ENCODE measurements at regions not wholly inside any gene's neighbourhood (a gene's known extent, or its start where the extent isn't known, plus 50 kb on each side); places are given as distances from the start of the nearest gene placed in this dataset.

DNA sequence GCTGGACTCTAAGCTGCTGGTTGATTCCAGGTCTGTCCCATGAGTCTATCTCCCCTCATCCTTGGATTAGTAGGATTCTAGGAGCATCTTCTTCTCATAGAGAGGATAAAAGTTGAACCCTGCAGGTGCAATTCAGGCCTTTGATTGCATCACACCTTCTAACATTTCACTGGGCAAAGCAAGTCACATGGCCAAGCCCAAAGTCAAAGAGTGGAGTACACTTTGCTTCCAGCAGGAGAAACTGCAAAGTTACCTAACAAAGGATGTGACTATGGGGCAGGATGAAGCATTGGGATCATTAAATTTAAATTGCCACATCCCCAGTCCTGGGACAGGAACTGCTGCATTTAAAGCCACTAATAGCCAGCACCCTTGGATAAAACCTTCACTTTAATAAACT, 51.0 kb upstream of the EGFLAM start:
- DNase-seq, result no peak

DNA sequence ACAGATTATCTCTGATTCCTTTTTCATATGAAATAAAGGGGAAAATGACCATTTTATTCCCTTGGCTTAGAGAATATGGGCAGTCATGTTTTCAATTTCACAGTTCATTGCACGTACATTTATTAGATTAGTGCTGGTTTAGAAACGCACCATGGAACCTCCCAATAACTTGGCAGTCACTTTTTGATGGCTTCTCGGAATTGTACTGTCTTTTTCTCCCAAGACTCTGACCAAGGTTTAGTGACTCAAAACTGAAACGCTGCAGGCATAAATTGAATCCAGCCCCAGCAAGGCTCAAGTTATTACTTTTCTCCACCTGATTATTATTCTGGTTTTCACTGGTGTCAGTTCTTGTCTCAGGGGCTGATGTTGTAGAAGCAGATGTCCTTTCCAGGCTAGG, 55.6 kb upstream of the EGFLAM start:
- DNase-seq, result no peak

DNA sequence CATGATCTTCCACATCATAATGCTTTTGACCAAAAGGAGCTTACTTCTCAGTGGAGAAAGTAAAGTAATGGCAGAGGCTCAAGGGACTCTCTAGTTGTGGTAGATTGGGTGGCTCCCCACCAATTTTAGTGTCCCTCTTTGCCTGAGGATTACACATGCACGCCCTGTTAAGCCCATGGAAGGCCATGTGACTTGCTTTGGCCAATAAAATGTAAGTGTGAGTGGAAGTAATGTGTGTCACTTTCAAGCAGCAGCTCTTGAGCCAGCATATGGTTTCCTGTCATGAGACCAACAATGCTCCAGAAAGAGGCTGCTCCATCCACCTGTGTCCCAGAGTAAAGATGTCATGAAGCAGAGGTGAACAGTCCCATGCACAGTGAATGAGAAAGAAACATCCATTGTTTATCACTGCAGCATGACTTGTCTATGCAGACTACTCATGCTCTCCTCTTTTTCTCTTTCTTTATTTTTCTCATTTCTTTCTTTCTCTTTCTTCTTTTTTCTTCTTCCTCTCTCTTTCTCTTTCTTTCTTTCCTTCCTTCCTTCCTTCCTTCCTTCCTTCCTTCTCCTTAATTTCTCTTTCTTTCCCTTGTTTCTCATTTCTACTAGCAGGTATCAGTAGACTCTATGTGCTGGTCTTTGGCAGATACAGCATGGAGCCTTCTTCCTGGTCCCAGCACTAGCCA, 57.3 kb upstream of the EGFLAM start:
- DNase-seq, result no peak

DNA sequence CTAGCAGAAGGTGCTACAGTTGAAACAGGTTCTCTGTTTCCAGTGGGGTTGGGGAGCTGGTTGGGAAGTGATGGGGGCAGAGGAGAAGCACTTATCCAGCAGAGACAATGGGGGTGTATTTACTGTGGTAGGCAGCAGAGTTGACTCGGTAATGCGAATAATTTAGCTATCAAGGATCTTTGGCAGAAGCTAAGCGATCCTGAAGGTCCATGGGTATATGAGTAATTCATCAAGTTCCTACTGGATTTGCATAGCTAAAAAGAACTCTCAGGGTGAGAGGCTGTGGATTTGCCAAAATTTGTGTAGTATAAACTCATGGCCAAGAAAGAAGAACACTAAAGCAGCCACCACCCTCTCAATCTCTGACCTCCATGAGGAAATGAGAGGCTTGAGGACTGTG, 61.2 kb upstream of the EGFLAM start:
- DNase-seq, result no peak

DNA sequence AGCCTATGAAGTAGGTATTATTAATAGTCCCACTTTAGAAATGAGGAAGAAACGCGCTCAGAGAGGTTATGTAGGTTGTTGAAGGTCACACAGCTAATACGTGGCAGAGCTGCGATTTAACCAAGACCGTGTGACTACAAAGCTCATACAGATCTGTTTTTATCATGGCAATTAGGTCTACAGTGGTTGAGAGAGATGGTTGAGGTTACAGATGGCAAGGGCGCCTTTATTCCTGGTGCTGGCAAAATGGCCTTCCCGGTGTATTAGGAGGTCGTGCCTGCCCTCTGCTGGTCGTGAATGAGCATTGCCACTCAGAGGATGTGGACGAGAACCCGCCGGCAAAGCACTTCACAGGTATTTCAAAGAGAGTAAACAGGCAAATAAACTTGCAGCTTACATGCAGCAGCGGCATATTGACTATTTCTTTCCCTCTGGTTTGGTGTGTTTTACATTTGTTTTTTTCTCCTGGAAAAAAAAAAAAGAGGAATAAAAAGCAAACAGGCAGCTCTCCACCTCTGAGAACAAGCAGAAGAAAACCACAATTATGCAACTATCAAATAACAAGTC, 65.3 kb upstream of the EGFLAM start:
- DNase-seq, result peak; percentile 22

DNA sequence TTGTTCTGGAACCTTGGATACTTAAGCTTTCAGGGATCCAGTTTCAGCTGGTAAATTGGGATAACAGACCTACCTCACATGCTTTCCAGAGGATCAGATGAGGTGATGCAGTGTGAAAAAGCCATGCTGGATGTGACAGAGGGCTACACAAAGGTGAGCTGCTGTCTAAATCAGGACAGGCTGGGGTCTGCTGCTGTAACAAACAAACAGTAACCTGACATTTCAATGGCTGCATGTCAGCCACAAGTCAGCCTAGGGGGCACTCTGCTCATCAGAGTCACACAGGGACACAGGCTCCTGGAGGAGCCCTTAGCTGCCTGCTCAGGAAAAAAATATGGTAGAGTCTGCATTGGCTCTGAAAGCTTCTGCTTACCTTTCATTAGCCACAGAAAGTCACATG, 66.7 kb upstream of the EGFLAM start:
- DNase-seq, result no peak

DNA sequence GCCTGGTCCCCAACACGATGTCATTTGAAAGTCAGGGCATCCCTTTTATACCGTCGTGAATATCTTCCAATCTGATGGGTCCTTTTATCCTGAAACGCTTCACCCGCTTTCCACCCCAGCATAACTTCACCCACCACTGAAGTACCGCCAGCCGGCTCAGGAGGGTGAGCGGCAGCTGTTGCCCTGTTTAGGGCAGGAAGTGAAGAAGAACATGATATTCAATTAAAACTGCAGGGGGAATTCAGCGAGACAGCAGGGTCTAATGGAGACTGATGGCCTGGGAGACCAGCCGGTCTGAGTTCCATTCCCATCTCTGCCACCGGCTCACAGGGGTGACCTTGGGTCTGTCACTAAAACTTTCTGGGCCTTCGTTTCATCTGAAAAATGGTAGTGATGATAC, 68.2 kb upstream of the EGFLAM start:
- no peak for DNase-seq

DNA sequence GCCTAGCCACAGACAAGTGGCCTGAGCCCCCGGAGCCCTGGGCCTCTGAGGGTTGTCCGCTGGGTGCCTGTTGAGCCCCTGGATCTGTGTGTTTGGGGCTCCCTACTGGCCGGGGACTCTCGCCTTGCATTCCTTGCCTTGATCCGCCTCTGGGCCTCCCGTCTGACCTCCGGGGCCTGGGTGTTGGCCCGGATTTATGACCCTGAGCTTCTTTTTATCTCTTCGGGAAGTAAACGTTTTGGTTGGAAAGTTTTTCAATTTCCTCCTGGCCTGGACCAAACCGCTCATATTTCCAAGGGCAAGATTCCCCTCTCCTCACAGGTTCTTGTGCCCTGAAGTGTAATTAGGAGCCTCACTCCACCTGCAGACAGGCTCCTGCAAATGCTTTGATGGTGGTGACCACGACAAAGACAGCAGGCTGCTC, 69.3 kb upstream of the EGFLAM start:
- no peak for DNase-seq

DNA sequence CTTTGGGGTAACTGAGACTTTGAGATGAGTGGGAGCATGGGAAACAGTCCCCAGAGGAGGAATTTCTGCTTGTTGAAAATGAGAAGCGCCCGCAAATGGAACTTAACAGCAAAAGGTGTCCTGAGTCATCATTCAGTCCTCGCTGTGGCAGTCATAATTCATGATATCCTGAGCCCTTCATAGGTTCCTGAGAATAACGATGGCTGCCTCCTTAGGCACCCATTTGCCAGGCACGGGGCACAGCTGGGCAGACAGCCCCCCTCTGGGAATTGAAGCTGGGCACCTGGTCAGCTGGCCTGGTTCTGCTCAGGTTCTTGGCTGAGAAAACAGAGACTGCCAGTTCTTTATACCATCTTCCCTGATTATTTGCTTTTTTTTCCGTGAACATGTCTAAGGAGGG, 69.8 kb upstream of the EGFLAM start:
- DNase-seq, result no peak

DNA sequence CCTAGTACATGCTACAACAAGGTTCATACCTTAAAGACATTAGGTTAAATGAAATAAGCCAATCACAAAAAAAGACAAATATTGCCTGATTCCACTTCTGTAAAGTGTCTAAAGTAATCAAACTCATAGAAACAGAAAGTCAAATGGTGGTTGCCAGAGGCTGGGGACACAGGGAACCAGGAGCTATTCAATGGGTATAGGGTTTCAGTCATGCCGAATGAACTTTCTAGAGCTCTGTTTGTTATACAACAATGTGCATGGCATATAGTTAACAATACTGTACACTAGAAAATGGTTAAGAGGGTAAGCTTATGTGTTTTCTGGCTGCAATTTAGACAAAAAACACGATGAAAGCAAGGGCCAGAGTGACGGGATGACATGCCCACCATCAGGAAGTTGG, 70.8 kb upstream of the EGFLAM start:
- DNase-seq, result peak; percentile 94

DNA sequence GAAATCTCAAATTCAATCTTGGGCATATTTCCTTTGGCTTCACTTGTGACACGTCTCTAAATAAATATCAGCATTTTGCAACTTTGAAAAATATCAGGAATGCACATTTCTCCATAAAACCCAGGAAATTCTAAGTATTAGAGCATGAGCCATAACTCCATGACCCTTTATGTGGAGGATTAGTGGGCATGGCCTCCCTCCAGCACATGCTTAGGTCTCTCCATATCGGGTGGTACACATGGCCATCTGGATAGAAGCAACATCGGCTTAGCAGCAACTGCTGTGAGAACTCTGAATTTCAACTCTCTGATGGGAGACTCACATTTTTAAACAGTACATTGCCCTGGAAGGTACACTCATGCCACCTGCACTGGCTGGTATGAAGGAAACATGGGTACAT, 73.7 kb upstream of the EGFLAM start:
- DNase-seq, result no peak

DNA sequence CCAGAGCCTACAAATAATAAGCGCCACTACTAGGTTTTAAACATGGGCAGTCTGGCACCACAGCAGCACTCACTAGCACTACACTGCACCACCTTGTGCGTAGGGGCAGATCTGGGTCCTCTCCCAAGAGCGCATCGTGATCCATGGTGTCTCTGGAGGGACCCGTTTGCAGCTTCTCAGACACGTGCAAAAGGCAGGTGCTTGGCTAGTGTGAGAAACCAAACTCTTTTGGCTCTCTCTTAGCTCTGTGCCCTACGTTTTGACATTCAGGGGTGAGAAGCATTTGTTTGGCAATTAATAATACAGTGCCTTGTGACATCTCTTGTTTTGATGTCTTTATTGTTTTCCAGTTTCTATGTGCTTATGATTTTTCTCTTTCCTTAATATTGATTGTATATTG, 75.4 kb upstream of the EGFLAM start:
- no peak for DNase-seq

DNA sequence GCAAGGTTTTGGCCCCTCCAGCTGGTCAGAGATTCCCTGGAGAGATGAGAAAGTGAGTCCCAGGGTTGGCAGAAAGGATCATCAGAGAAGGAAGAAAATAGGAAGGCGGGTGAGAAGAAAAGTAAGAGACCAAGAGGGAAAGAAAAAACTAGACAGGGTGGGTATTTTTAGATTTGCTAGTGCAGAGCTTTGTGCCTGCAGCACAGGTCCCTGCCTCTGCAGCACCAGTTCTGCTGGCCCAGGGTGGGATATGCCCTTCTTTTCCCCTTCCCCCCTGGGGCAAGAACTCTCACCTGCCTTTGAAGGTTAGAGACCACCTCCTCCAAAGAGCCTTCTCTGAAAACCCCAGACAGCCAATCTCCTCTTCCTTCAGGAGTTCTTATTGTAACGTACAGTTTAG, 90.3 kb upstream of the EGFLAM start:
- DNase-seq, result no peak

DNA sequence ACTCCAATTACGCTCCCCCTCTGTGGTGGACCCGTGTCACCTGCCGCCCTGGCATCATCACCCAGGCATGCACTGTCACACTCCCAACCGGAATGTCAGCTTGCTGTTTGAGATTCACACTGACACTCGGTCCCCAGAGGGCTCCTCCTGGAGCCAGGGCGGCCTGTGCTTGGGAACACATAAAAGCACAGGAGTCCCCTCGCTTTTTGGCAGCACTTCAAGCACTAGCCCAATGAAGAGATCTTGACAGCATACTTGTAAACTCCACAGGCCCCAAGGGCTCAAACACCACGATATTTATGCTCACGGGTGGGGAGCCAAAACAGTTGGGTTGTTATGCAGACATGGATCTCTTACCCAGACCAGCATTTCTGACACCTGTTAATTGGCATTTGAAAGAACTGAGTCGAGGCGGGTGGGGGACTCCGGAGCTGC, 90.8 kb upstream of the EGFLAM start:
- no peak for DNase-seq

DNA sequence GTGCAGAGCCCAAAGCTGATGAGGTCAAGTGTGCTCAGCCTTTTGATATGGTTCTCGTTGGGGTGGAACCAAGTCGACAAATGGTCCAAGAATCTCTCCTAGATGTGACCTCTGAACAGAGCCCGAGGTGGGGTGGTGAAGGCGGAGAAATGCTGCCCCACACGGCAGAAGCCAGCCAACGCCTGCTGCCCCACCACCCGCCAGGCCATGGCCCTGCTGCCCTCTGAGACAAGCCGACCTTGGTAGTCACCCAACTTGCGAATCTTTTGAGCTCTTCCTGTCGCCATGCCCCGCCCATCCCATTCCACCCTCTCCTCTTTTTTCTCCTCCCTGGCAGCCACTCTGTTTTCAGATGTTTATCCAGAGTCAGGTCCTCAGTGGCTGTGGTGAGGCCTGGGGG, 91.5 kb upstream of the EGFLAM start:
- DNase-seq, result no peak

DNA sequence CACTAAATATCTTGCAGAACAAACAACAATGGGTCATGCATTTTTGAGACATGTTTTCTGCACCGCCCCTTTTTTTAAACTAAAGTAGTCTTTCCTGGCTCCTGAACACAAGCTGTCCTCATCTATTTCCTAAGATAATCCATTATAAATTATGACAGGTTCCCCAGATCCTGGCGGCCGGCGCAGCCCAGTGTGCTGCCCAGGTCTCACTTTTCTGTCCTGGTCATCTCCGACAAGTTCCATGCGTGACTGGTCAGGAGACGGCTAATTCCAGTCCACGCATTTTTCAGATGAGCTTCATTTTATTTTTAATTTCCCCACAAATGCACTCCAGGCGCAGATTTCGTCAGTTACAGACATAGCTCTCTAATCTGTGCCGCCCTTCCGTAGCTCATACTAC, 92.9 kb upstream of the EGFLAM start:
- no peak for DNase-seq

DNA sequence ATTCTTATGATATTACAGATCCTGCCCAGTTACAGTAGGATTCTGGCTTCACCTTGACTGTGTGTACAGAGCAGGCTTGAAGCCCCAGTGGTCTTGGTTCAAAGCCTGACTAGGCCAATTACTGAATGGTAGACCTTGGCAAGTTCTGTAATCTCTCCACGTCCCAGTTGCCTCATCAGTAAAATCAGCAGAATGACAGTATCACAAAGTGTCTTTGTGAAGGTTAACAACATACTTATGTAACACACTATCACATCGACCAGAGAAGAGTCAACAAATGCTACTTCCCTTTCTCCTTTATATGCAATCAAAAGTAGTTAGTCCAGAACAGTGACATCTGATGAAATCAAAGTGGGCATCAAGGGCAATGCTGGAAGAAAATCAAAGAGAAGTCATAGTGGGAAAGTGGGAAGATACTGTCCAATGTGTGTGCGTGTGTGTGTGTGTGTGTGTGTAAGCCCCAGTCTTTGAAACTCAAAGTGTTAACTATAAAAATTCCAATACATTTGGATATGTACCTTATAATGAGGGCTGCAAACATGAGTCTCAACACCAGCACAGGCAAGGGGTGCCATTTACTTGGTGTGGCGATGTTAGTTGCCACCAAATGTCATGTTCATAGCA, 93.5 kb upstream of the EGFLAM start:
- no peak for DNase-seq

DNA sequence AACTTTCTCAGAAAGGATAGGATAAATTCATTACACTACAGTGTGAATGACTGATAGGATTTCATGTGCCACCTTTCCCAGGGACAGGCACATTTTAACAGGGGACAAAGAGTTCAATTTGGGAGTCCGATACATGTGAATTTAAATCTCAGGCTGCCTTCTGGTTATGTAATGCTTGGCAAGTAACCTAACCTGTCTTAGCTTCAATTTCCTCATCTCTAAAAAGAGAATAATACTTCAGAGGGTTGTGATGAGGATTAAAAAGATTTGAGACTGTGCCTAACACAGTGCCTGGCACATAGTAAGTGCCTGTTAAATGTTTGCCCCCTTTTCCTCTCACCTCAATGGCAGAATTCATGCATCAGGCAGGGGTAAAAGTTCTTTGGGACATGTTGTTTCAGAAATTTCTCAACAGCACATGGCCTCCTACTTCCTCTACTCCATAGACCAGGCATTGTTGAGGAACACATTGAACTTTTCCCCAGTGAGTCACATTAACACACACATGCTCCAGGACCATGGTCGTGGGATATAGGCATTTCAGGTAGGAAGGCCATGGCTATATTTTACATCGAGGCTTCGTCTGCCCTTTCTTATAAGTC, 94.6 kb upstream of the EGFLAM start:
- DNase-seq, result no peak

DNA sequence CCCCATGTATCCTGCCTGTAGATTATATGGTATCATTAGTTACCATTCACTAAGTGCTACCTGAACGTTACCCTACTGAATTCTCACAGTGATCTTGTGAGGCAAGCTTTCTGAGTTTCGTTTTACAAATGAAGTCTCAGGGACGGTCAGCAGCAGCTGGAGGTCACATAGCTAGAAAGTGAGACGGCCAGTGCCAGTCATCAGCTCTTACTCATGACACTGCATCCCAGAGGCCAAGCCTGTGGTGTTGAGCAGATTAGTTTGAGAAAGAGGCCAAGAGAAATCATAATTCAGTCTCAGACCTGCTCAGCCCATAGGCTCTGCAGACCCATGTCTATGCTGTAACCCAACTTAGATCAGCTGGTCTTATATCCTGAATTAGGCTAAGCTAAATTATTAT, 95.7 kb upstream of the EGFLAM start:
- DNase-seq, result no peak

DNA sequence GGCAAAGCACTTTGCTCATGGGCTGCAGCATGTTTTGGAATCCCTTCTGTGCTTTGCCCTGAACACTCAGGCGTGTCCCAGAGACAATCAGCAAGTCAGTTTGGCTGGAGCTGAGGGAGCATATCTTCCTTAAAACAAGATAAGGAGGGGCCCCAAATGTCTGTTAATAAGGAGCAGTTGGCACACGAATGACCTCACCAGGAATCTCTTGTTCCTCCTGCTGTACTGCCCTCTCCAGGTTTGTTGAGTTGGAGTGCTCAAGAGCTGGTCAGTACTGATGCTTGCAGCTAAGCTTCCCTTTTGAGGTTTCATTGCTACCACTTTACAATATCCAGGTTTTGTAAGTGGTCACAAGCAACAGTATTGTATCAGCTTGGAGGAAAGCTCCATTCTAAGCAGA, 101.3 kb upstream of the EGFLAM start:
- no peak for DNase-seq

DNA sequence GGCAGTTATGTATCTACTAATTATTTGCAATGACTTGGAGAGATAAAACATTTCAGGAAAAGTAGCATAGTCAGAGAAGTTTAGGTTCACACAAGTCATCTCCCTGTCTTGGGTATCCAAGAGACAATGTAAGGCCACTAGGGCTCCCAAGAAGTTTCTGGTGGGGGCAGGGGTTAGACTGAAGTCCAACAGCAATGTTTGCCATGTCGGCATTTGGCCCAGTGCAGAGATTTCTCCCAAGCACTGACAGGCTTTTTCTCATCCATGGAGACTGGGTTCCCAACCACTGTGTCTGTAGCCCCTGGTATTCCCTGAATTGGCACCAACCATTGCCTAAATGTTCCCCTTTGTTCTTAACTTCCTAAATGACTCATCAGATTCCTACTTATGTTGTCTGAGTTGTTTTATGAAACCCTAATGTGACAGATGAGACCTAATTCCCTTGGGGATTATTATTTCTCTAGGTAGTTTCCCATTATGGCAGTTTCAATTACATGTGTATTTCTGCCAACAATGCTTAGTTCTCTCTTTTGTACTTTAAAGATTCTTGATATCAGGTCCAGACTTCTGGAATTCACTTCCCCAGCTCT, 103.6 kb upstream of the EGFLAM start:
- no peak for DNase-seq

DNA sequence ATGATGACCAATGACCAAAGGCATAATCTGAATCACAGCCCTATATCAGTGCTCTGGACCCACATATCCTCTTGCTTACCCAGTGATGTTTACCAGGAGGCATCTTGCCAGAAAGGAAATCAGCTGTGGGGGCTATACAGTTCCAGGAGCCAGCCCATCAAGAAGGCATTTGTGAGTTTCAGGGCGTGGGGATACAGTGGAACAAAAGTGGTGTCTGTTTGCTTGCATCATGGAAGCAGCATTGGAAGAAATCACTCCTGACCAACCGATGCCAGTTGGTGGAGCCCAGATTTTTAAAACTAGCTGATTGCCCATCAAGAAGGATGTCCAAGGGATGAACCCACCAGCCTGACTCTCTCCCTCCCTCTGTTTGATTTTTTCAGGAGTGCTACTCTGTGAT, 106.5 kb upstream of the EGFLAM start:
- no peak for DNase-seq

DNA sequence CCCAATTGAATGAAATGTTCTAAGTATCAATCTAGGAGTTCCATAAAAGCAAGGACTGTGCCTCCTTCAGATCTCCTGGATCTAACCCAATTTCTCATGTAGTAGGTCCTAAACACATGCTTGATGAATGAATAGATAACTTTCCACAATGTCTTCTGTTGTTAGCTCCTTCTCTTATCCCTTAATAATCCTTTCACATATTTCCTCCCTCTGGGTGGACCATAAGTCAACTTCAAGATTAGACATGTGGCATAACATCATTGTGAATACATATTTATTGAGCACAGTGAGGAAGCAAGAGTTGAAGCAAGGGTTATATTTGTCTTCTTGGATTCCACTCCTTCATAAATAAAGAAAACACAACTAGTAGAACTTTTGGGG, 108.6 kb upstream of the EGFLAM start:
- no peak for DNase-seq

DNA sequence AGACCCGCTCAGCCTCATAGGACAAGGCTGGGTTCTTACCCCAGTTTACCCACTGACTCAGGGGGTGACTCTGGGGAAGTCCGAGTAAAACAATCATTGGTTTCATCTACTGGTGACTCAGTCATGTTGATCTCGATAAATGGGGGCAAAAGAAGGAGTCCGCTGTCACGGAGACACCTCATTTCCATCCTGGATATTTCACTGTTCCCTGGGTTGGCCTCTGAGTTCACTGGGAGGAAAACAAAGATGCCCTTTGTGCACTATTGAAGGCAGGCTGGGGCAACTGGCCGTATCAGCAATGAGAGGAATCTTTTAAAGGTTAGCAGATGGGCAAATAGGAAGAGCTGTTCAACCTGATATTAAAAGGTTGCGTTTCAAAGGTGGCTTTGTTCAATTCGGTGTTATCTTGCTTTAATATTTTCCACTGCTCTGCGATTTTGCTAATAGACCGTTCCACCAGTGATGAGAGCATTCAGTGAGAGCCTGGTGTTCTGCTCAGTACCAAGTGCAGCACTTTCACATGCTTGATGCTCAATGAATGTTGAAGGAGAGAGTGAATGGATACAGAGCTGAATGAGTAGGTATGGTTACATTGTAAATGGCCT, 110.2 kb upstream of the EGFLAM start:
- no peak for DNase-seq

Data from DMS79 (cell line).